ENCODE measurements at regions not wholly inside any gene's neighbourhood (a gene's known extent, or its start where the extent isn't known, plus 50 kb on each side); places are given as distances from the start of the nearest gene placed in this dataset.
"Not testable (repeated sequence)": the region's sequence is repeated elsewhere in the genome, so short reads cannot be mapped to it uniquely, and the experiment has no call there.

DNA sequence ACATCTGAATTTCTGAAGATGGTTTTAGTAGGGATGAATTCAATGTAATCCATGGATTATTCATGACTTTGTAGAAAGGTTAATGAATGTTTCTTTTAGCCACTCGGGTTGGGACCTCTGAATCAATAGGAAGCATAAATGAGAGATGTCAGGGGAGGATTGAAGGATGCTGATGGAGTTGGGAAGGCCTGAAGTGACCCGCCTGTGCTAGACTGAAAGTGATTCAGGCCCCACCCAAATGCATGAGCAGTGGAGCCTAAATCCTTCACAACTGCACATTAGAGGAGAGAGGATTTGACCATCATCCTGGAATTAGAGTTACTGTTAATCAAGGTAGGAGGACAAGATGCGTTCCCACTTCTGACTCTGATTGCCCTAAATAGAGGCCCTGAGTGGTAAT lies 162.2 kb upstream of the PTPN20 start:
- TF ChIP-seq, protein P1, sequence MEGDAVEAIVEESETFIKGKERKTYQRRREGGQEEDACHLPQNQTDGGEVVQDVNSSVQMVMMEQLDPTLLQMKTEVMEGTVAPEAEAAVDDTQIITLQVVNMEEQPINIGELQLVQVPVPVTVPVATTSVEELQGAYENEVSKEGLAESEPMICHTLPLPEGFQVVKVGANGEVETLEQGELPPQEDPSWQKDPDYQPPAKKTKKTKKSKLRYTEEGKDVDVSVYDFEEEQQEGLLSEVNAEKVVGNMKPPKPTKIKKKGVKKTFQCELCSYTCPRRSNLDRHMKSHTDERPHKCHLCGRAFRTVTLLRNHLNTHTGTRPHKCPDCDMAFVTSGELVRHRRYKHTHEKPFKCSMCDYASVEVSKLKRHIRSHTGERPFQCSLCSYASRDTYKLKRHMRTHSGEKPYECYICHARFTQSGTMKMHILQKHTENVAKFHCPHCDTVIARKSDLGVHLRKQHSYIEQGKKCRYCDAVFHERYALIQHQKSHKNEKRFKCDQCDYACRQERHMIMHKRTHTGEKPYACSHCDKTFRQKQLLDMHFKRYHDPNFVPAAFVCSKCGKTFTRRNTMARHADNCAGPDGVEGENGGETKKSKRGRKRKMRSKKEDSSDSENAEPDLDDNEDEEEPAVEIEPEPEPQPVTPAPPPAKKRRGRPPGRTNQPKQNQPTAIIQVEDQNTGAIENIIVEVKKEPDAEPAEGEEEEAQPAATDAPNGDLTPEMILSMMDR (IDR thresholded peaks at IDR 0.05; ENCODE audit: poor library complexity, severe bottlenecking), result not testable (repeated sequence)
- not testable (repeated sequence) for TF ChIP-seq POLR2AphosphoS5 (IDR thresholded peaks at IDR 0.05)
